HCEC 1CT (cell line): ENCODE measurements at regions not wholly inside any gene's neighbourhood (a gene's known extent, or its start where the extent isn't known, plus 50 kb on each side); places are given as distances from the start of the nearest gene placed in this dataset.

Experiments used
- DNase-seq: peaks from one replicate; pipeline ENCODE4 v3.0.0-alpha.2; 2017

- no peak for DNase-seq
Measured at GRCh38 chr16:62913924-62914323, 877.7 kb upstream of the CDH8 start.

GRCh38 chr16:62913333-62913732 lies 877.1 kb upstream of the CDH8 start:
- no peak for DNase-seq

- DNase-seq = no peak
Measured at GRCh38 chr16:62909597-62909996, 873.4 kb upstream of the CDH8 start.

- DNase-seq = no peak
Measured at GRCh38 chr16:62907562-62907961, 871.3 kb upstream of the CDH8 start.

GRCh38 chr16:62903961-62904502 lies 867.8 kb upstream of the CDH8 start:
- DNase-seq = no peak

GRCh38 chr16:62899737-62900136 lies 863.5 kb upstream of the CDH8 start:
- no peak for DNase-seq

- DNase-seq = no peak
Measured at GRCh38 chr16:62889097-62889496, 852.9 kb upstream of the CDH8 start.

GRCh38 chr16:62883509-62883908 lies 847.3 kb upstream of the CDH8 start:
- DNase-seq = no peak

- no peak for DNase-seq
Measured at GRCh38 chr16:62882552-62883221, 846.4 kb upstream of the CDH8 start.

- no peak for DNase-seq
Measured at GRCh38 chr16:62876133-62876532, 839.9 kb upstream of the CDH8 start.

- no peak for DNase-seq
Measured at GRCh38 chr16:62872339-62872738, 836.1 kb upstream of the CDH8 start.

- no peak for DNase-seq
Measured at GRCh38 chr16:62870554-62870953, 834.3 kb upstream of the CDH8 start.

GRCh38 chr16:62869837-62870236 lies 833.6 kb upstream of the CDH8 start:
- no peak for DNase-seq

GRCh38 chr16:62863139-62863538 lies 826.9 kb upstream of the CDH8 start:
- DNase-seq = no peak

GRCh38 chr16:62853887-62854286 lies 817.6 kb upstream of the CDH8 start:
- no peak for DNase-seq

- no peak for DNase-seq
Measured at GRCh38 chr16:62846399-62847057, 810.3 kb upstream of the CDH8 start.

GRCh38 chr16:62832214-62832613 lies 796.0 kb upstream of the CDH8 start:
- DNase-seq = no peak

GRCh38 chr16:62831235-62831850 lies 795.1 kb upstream of the CDH8 start:
- no peak for DNase-seq

GRCh38 chr16:62829607-62830006 lies 793.4 kb upstream of the CDH8 start:
- DNase-seq = no peak

GRCh38 chr16:62829084-62829483 lies 792.8 kb upstream of the CDH8 start:
- no peak for DNase-seq

- DNase-seq = no peak
Measured at GRCh38 chr16:62821824-62822223, 785.6 kb upstream of the CDH8 start.

- DNase-seq = no peak
Measured at GRCh38 chr16:62816971-62817519, 780.8 kb upstream of the CDH8 start.

- DNase-seq = no peak
Measured at GRCh38 chr16:62814891-62815290, 778.7 kb upstream of the CDH8 start.
